K562 (cell line): ENCODE measurements at regions not wholly inside any gene's neighbourhood (a gene's known extent, or its start where the extent isn't known, plus 50 kb on each side); places are given as distances from the start of the nearest gene placed in this dataset.

Experiments
- ATAC-seq: fragments of 200-7000 bp; cut with Tn5 transposase; 3 replicates; pipeline ENCODE4 v1.9.1; 2020; ENCODE audit warnings: moderate library complexity
- BruUV-seq: library from RNA; stranded (reverse); fragments of 400-500 nt; replicated peaks from 2 replicates; lab custom pipeline; 2021; lab: Mats Ljungman, UMichigan
- CTCF ChIA-PET: fragments of 300-600 bp; formaldehyde crosslinking; extraction: SDS; loops from one replicate; lab custom pipeline; 2021; ENCODE audit warnings: low intra/inter-chr PET ratio; lab: Yijun Ruan, JAX
- POLR2A ChIA-PET: fragments of 300-600, 350-650 bp; sonication (Branson Sonifier 250); formaldehyde crosslinking; extraction: SDS; loops from one replicate; lab custom pipeline; 2021; ENCODE audit warnings: antibody characterized with exemption, inconsistent platforms; lab: Yijun Ruan, JAX
- DNase-seq, 4 experiments: peaks; one replicate each; pipeline versions ENCODE4 v3.0.0 to v3.0.0-alpha.2; 2011 to 2018; ENCODE audit warnings: low spot score in 3 of 4, mixed read lengths in 3 of 4; ENCODE audit errors: extremely low read depth in 1 of 4
- FAIRE-seq: peaks from 2 replicates; lab custom pipeline; 2011; peaks lifted over from hg19 to GRCh38; lab: Jason Lieb, UNC
- H2AFZ ChIP-seq: 2 replicates; pipeline ENCODE4 v1.6.0; 2011; ENCODE audit warnings: low read depth, low read length, control low read depth, inconsistent platforms
- H3K27ac ChIP-seq: fragments of 200-600 bp; 3 replicates; pipeline ENCODE4 v1.8.0; 2011; ENCODE audit warnings: low read depth, mild to moderate bottlenecking, control low read depth, inconsistent platforms, low read length, moderate library complexity, mixed read lengths; ENCODE audit errors: extremely low read depth
- H3K27me3 ChIP-seq, 2 experiments: fragments of 300-600 bp in 1 of 2; 2 replicates in 1 of 2; 3 replicates in 1 of 2; pipeline versions ENCODE4 v1.6.0 to v1.8.0; 2011; ENCODE audit warnings: inconsistent platforms in 2 of 2, low read length in 2 of 2, mild to moderate bottlenecking in 1 of 2, mixed read lengths in 1 of 2, moderate library complexity in 1 of 2; ENCODE audit not compliant: control insufficient read depth in 2 of 2, insufficient read depth in 2 of 2
- H3K36me3 ChIP-seq: fragments of 300-600 bp; 3 replicates; pipeline ENCODE4 v1.8.0; 2011; ENCODE audit warnings: mild to moderate bottlenecking, low read length, inconsistent platforms; ENCODE audit not compliant: control insufficient read depth, insufficient read depth
- H3K4me1 ChIP-seq, 2 experiments: fragments of 200-600 bp in 1 of 2; replicated peaks in 1 of 2; 2 replicates in 1 of 2; 3 replicates in 1 of 2; pipeline versions ENCODE4 v1.5.1 to v1.8.0; 2011; ENCODE audit warnings: inconsistent platforms in 2 of 2, low read length in 2 of 2, mild to moderate bottlenecking in 1 of 2, mixed read lengths in 1 of 2, moderate library complexity in 1 of 2; ENCODE audit not compliant: control insufficient read depth in 2 of 2, insufficient read depth in 2 of 2
- H3K4me2 ChIP-seq: 2 replicates; pipeline ENCODE4 v1.6.1; 2011; ENCODE audit warnings: low read length, control low read depth, inconsistent platforms, mixed read lengths; ENCODE audit not compliant: insufficient read depth
- H3K4me3 ChIP-seq: fragments of 200-600 bp; sonication (generic), shearing (Covaris generic); 2 replicates; pipeline ENCODE4 v1.5.1; 2016; ENCODE audit warnings: control low read depth, inconsistent platforms
- H3K79me2 ChIP-seq: fragments of 200-600 bp; 3 replicates; pipeline ENCODE4 v1.8.0; 2011; ENCODE audit warnings: low read length, inconsistent platforms; ENCODE audit not compliant: control insufficient read depth, insufficient read depth
- H3K9ac ChIP-seq, 2 experiments: 2 replicates each; pipeline versions ENCODE4 v1.6.0 to v1.6.1; 2011; ENCODE audit warnings: low read depth in 2 of 2, low read length in 2 of 2, control low read depth in 1 of 2, inconsistent platforms in 1 of 2, mild to moderate bottlenecking in 1 of 2, mixed read lengths in 1 of 2; ENCODE audit not compliant: insufficient read depth in 1 of 2
- H3K9me1 ChIP-seq: one replicate; pipeline ENCODE4 v1.6.0; 2011; ENCODE audit warnings: inconsistent platforms, mild to moderate bottlenecking, low read length, moderate library complexity; ENCODE audit not compliant: control insufficient read depth, insufficient read depth
- H3K9me3 ChIP-seq: replicated peaks from 2 replicates; pipeline ENCODE4 v1.5.1; 2011; ENCODE audit warnings: low read depth, low read length, inconsistent platforms; ENCODE audit not compliant: control insufficient read depth, insufficient read depth
- H4K20me1 ChIP-seq: replicated peaks from 2 replicates; pipeline ENCODE4 v1.6.1; 2011; ENCODE audit warnings: low read length, inconsistent platforms, mixed read lengths; ENCODE audit not compliant: control insufficient read depth, insufficient read depth
- FIP1L1 ChIP-seq: fragments of 200-400 bp; formaldehyde crosslinking; IDR thresholded peaks from 2 replicates; pipeline ENCODE4 v1.6.1; 2018; ENCODE audit warnings: mild to moderate bottlenecking, low read depth, low read length; ENCODE audit not compliant: poor library complexity, severe bottlenecking
- FOXM1 ChIP-seq, 2 experiments: fragments of 450-650 bp in 1 of 2; sonication (generic) in 1 of 2; formaldehyde crosslinking in 1 of 2; IDR thresholded peaks; 2 replicates each; pipeline versions ENCODE4 v1.6.1 to v1.9.0; 2017 to 2022; ENCODE audit warnings: low read depth in 2 of 2, mild to moderate bottlenecking in 2 of 2, missing genetic modification reagents in 1 of 2, moderate library complexity in 1 of 2
- GATA2 ChIP-seq: sonication (generic); formaldehyde crosslinking; IDR thresholded peaks from 2 replicates; pipeline ENCODE4 v1.4.0; 2020; ENCODE audit warnings: mild to moderate bottlenecking, missing genetic modification reagents
- KHSRP ChIP-seq: fragments of 450-650 bp; IDR thresholded peaks from 2 replicates; pipeline ENCODE4 v1.6.1; 2017
- MED1 ChIP-seq: sonication (generic); formaldehyde crosslinking; IDR thresholded peaks from 2 replicates; pipeline ENCODE4 v1.8.1; 2023; ENCODE audit warnings: missing genetic modification reagents, borderline replicate concordance
- MTA1 ChIP-seq: fragments of 450-650 bp; IDR thresholded peaks from 2 replicates; pipeline ENCODE4 v1.6.1; 2017; ENCODE audit warnings: borderline replicate concordance
- WGBS: fragments of 100-300 bp; shearing (Covaris generic); methylation state at CpG from one replicate; pipeline ENCODE4 v1.1.6; 2016; ENCODE audit warnings: low coverage, mixed read lengths; ENCODE audit not compliant: insufficient coverage; ENCODE audit errors: missing lambda C conversion rate; 5-methylcytosine and 5-hydroxymethylcytosine counted together
- in situ Hi-C: fragments of 300-500 bp; cut with MboI; formaldehyde crosslinking; loops from 4 replicates; pipeline ENCODE4 v1.15.0; 2018; ENCODE audit warnings: inconsistent platforms, mixed read lengths
- intact Hi-C: fragments of 100-400 bp; cut with micrococcal nuclease; formaldehyde crosslinking; loops from 2 replicates; pipeline ENCODE4 v1.14.2; 2022
- TF ChIP-seq, protein P1 (sequence below): fragments of 450-650 bp; IDR thresholded peaks from 2 replicates; pipeline ENCODE4 v1.6.1; 2016; ENCODE audit warnings: low read depth
- TF ChIP-seq, protein P2 (sequence below): fragments of 450-650 bp; formaldehyde crosslinking; IDR thresholded peaks from 2 replicates; pipeline ENCODE4 v1.4.0; 2020; ENCODE audit warnings: mild to moderate bottlenecking, moderate library complexity

DNA sequence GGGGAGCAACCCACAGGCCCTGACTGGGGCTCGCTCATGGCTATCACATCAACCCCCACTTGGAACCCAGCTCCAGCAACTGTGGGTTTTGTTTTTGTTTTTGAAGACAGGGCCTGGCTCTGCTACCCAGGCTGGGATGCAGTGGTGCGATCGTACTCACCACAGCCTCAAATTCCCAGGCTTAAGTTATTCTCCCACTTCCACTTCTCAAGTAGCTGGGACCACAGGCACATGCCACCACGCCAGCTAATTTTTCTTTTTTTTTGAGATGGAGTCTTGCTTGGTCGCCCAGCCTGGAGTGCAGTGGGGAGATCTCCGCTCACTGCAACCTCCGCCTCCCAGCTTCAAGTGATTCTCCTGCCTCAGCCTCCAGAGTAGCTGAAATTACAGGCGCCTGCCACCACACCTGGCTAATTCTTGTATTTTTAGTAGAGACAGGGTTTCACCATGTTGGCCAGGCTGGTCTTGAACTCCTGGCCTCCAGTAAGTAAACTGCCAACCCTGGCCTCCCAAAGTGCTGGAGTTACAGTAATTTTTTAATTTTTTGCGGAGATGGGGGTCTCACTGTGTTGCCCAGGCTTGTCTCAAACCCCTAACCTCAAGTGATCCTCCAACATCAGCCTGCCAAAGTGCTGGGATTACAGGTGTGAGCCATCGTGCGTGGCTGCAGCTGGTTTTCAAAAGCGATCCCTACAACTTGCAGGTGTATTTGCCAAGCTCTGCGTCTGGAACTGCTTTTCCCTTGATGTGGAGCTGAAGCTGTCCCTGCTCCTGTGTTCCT, 228.7 kb downstream of the SKIDA1 start:
- intact Hi-C loops (no loop called here), in situ Hi-C loops (no loop called here)
- H3K27ac ChIP-seq: no peak overlapping the region
- TF ChIP-seq MTA1: no peak
- TF ChIP-seq, protein P1, sequence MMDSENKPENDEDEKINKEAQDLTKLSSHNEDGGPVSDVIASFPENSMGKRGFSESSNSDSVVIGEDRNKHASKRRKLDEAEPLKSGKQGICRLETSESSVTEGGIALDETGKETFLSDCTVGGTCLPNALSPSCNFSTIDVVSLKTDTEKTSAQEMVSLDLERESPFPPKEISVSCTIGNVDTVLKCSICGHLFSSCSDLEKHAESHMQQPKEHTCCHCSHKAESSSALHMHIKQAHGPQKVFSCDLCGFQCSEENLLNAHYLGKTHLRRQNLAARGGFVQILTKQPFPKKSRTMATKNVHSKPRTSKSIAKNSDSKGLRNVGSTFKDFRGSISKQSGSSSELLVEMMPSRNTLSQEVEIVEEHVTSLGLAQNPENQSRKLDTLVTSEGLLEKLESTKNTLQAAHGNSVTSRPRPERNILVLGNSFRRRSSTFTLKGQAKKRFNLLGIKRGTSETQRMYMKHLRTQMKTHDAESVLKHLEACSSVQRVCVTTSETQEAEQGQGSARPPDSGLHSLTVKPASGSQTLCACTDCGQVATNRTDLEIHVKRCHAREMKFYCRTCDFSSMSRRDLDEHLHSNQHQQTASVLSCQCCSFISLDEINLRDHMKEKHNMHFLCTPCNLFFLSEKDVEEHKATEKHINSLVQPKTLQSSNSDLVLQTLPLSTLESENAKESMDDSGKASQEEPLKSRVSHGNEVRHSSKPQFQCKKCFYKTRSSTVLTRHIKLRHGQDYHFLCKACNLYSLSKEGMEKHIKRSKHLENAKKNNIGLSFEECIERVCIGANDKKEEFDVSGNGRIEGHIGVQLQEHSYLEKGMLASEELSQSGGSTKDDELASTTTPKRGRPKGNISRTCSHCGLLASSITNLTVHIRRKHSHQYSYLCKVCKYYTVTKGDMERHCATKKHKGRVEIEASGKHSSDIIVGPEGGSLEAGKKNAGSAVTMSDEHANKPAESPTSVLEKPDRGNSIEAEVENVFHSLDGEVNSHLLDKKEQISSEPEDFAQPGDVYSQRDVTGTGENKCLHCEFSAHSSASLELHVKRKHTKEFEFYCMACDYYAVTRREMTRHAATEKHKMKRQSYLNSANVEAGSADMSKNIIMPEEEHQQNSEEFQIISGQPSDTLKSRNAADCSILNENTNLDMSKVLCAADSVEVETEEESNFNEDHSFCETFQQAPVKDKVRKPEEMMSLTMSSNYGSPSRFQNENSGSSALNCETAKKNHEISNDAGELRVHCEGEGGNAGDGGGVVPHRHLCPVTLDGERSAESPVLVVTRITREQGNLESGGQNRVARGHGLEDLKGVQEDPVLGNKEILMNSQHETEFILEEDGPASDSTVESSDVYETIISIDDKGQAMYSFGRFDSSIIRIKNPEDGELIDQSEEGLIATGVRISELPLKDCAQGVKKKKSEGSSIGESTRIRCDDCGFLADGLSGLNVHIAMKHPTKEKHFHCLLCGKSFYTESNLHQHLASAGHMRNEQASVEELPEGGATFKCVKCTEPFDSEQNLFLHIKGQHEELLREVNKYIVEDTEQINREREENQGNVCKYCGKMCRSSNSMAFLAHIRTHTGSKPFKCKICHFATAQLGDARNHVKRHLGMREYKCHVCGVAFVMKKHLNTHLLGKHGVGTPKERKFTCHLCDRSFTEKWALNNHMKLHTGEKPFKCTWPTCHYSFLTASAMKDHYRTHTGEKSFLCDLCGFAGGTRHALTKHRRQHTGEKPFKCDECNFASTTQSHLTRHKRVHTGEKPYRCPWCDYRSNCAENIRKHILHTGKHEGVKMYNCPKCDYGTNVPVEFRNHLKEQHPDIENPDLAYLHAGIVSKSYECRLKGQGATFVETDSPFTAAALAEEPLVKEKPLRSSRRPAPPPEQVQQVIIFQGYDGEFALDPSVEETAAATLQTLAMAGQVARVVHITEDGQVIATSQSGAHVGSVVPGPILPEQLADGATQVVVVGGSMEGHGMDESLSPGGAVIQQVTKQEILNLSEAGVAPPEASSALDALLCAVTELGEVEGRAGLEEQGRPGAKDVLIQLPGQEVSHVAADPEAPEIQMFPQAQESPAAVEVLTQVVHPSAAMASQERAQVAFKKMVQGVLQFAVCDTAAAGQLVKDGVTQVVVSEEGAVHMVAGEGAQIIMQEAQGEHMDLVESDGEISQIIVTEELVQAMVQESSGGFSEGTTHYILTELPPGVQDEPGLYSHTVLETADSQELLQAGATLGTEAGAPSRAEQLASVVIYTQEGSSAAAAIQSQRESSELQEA: no peak
- TF ChIP-seq FOXM1 (IDR thresholded peaks at IDR 0.05; ENCODE audit: low read depth): no peak
- TF ChIP-seq FOXM1 (CRISPR knock-in tag; IDR thresholded peaks at IDR 0.05; ENCODE audit: low read depth): no peak
- no peak for TF ChIP-seq FIP1L1
- TF ChIP-seq KHSRP: no peak
- TF ChIP-seq, protein P2, sequence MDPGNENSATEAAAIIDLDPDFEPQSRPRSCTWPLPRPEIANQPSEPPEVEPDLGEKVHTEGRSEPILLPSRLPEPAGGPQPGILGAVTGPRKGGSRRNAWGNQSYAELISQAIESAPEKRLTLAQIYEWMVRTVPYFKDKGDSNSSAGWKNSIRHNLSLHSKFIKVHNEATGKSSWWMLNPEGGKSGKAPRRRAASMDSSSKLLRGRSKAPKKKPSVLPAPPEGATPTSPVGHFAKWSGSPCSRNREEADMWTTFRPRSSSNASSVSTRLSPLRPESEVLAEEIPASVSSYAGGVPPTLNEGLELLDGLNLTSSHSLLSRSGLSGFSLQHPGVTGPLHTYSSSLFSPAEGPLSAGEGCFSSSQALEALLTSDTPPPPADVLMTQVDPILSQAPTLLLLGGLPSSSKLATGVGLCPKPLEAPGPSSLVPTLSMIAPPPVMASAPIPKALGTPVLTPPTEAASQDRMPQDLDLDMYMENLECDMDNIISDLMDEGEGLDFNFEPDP (CRISPR knock-in tag): no peak
- no peak for TF ChIP-seq GATA2
- no peak for TF ChIP-seq MED1 (CRISPR knock-in tag)
- TF ChIP-seq, all 486 proteins: peak for 0
- peaks cover 4 to 20% of the 10 kb centered on the region in 2 experiments; a peak in 4 of 5 replicates for H3K27me3 ChIP-seq
- no peaks in the 10 kb centered on the region for H3K79me2 ChIP-seq
- DNase-seq (no peak), ATAC-seq (no peak), FAIRE-seq (no peak)
- CTCF ChIA-PET: no interaction called here
- WGBS: 16% methylated on average over 13 of the region's 13 CpGs
- H2AFZ ChIP-seq: no peak overlapping the region
- H3K4me3 ChIP-seq: no peak overlapping the region
- POLR2A ChIA-PET: interaction anchor here (0.6 to 1.1 kb wide), 3 partner anchors 12 to 229 kb away, joined by 3 read pairs; partner anchors contain the start of gene SKIDA1
- no peaks in the 10 kb centered on the region for H3K9me1 ChIP-seq
- H4K20me1 ChIP-seq: no peaks in the 10 kb centered on the region
- H3K4me2 ChIP-seq: no peak overlapping the region
- no TSS peak for BruUV-seq
- 0 out of 5 replicates have a peak, but pooled peaks cover 0 to 5% of the 10 kb centered on the region in 2 experiments for H3K4me1 ChIP-seq
- no peaks in the 10 kb centered on the region for H3K9me3 ChIP-seq
- H3K36me3 ChIP-seq: no peaks in the 10 kb centered on the region
- H3K9ac ChIP-seq: no peak overlapping the region
